ENCODE measurements at regions not wholly inside any gene's neighbourhood (a gene's known extent, or its start where the extent isn't known, plus 50 kb on each side); places are given as distances from the start of the nearest gene placed in this dataset.

GRCh38 chr12:74370608-74371216 is 166.9 kb upstream of the ATXN7L3B start:
- Histone ChIP-seq H3K27me3 (replicated peaks; ENCODE audit: insufficient read depth, low read length) (no peaks in the 10 kb centered on the region), H3K79me2 (ENCODE audit: low read length) (no peaks in the 10 kb centered on the region), H3K9me2 (replicated peaks; ENCODE audit: insufficient read depth, low read length) (no peaks in the 10 kb centered on the region), H3K9me3 (replicated peaks; ENCODE audit: insufficient read depth, low read length) (no peaks in the 10 kb centered on the region), H4K20me1 (ENCODE audit: insufficient read depth, low read length) (no peaks in the 10 kb centered on the region), H3K36me3 (replicated peaks; ENCODE audit: insufficient read depth, low read length) (no peaks in the 10 kb centered on the region), H3K9ac (ENCODE audit: low read length) (no peak overlapping the region), H3K4me3 (ENCODE audit: low read length) (no peak overlapping the region), H2AFZ (ENCODE audit: low read length) (no peak overlapping the region), H3F3A (ENCODE audit: insufficient read depth, low read length) (no peaks in the 10 kb centered on the region), H3K4me1 (ENCODE audit: low read length) (no peaks in the 10 kb centered on the region), H3K4me2 (ENCODE audit: low read depth, low read length) (no peak overlapping the region), H3K27ac (ENCODE audit: low read length) (no peak overlapping the region)
- TF ChIP-seq EZH2 (optimal IDR thresholded peaks at IDR 0.05; ENCODE audit: low read depth, low read length) (no peak), CTCF (IDR thresholded peaks at IDR 0.05; ENCODE audit: low read length) (no peak), EZH2phosphoT487 (IDR thresholded peaks at IDR 0.05; ENCODE audit: low read length) (no peak)
- DNase-seq, result no peak

GRCh38 chr12:74379114-74379513 is 158.5 kb upstream of the ATXN7L3B start:
- no peak overlapping the region for H3K9ac ChIP-seq (ENCODE audit: low read length)
- H3K9me2 ChIP-seq (replicated peaks; ENCODE audit: insufficient read depth, low read length), result no peaks in the 10 kb centered on the region
- H3K36me3 ChIP-seq (replicated peaks; ENCODE audit: insufficient read depth, low read length), result no peaks in the 10 kb centered on the region
- no peak overlapping the region for H3K4me2 ChIP-seq (ENCODE audit: low read depth, low read length)
- H3F3A ChIP-seq (ENCODE audit: insufficient read depth, low read length), result no peaks in the 10 kb centered on the region
- no peak overlapping the region for H3K27ac ChIP-seq (ENCODE audit: low read length)
- H3K4me1 ChIP-seq (ENCODE audit: low read length), result no peaks in the 10 kb centered on the region
- no peaks in the 10 kb centered on the region for H3K9me3 ChIP-seq (replicated peaks; ENCODE audit: insufficient read depth, low read length)
- no peaks in the 10 kb centered on the region for H4K20me1 ChIP-seq (ENCODE audit: insufficient read depth, low read length)
- DNase-seq, result no peak
- H3K27me3 ChIP-seq (replicated peaks; ENCODE audit: insufficient read depth, low read length), result no peaks in the 10 kb centered on the region
- TF ChIP-seq CTCF (IDR thresholded peaks at IDR 0.05; ENCODE audit: low read length), result no peak
- TF ChIP-seq EZH2 (optimal IDR thresholded peaks at IDR 0.05; ENCODE audit: low read depth, low read length), result no peak
- TF ChIP-seq EZH2phosphoT487 (IDR thresholded peaks at IDR 0.05; ENCODE audit: low read length), result no peak
- H2AFZ ChIP-seq (ENCODE audit: low read length), result no peak overlapping the region
- no peaks in the 10 kb centered on the region for H3K79me2 ChIP-seq (ENCODE audit: low read length)
- H3K4me3 ChIP-seq (ENCODE audit: low read length), result no peak overlapping the region

GRCh38 chr12:74381958-74382357 is 155.7 kb upstream of the ATXN7L3B start:
- Histone ChIP-seq H3K27me3 (replicated peaks; ENCODE audit: insufficient read depth, low read length) (no peaks in the 10 kb centered on the region), H3K9me2 (replicated peaks; ENCODE audit: insufficient read depth, low read length) (no peaks in the 10 kb centered on the region), H3K36me3 (replicated peaks; ENCODE audit: insufficient read depth, low read length) (no peaks in the 10 kb centered on the region), H3K4me3 (ENCODE audit: low read length) (no peak overlapping the region), H2AFZ (ENCODE audit: low read length) (no peak overlapping the region), H3K4me2 (ENCODE audit: low read depth, low read length) (no peak overlapping the region), H3K79me2 (ENCODE audit: low read length) (no peaks in the 10 kb centered on the region), H4K20me1 (ENCODE audit: insufficient read depth, low read length) (no peaks in the 10 kb centered on the region), H3K4me1 (ENCODE audit: low read length) (no peaks in the 10 kb centered on the region), H3K27ac (ENCODE audit: low read length) (no peak overlapping the region), H3K9ac (ENCODE audit: low read length) (no peak overlapping the region), H3F3A (ENCODE audit: insufficient read depth, low read length) (no peaks in the 10 kb centered on the region), H3K9me3 (replicated peaks; ENCODE audit: insufficient read depth, low read length) (no peaks in the 10 kb centered on the region)
- TF ChIP-seq EZH2 (optimal IDR thresholded peaks at IDR 0.05; ENCODE audit: low read depth, low read length) (no peak), EZH2phosphoT487 (IDR thresholded peaks at IDR 0.05; ENCODE audit: low read length) (no peak), CTCF (IDR thresholded peaks at IDR 0.05; ENCODE audit: low read length) (no peak)
- no peak for DNase-seq

Measured in MM.1S (cell line).